Dermis blood vessel endothelial cell (primary cell): ENCODE measurements at regions not wholly inside any gene's neighbourhood (a gene's known extent, or its start where the extent isn't known, plus 50 kb on each side); places are given as distances from the start of the nearest gene placed in this dataset.
"Not testable (repeated sequence)": the region's sequence is repeated elsewhere in the genome, so short reads cannot be mapped to it uniquely, and the experiment has no call there.

Experiments
- DNase-seq: peaks from one replicate; pipeline ENCODE4 v3.0.0; 2010

DNA sequence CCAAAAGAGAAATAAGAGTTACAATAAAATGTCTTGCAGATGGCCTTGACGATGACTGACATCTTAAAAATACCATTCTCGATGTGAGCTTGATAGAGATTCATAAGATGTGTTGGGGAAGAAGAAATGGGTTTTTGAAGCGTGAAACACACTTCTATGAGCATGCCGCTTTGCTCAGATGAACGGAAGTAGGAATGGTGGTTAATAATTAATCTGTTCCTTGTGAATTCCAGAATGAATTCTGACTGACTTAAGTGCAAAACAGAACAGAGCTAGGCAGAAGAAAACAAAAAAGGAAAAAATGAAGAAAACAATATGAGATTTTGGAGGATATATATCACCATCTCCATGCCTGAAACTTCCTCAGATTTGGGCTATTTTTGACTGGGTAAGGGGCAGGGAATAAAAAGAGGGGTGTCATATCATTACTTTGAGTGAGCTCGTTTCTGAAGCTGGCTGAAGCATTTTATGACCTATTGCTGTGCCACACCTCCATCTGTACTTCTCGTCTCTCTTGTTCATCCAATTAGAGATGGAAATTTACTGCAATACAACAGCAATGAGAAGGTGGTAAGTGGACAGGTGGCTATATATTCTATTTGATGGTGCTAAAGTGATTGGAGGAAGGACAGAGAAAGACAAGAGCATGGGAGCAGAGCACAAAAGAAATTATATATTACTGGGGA, 1152.0 kb upstream of the CDH8 start:
- no peak for DNase-seq

GRCh38 chr16:63187638-63188037, 1151.4 kb upstream of the CDH8 start:
- DNase-seq: no peak

- DNase-seq: no peak
Observed at GRCh38 chr16:63185235-63185780, 1149.1 kb upstream of the CDH8 start.

- DNase-seq: no peak
Observed at GRCh38 chr16:63183743-63184142, 1147.5 kb upstream of the CDH8 start.

- DNase-seq: no peak
Observed at GRCh38 chr16:63175313-63175712, 1139.1 kb upstream of the CDH8 start.

- DNase-seq: no peak
Observed at GRCh38 chr16:63174801-63175200, 1138.6 kb upstream of the CDH8 start.

- DNase-seq: no peak
Observed at GRCh38 chr16:63171545-63171944, 1135.3 kb upstream of the CDH8 start.

DNA sequence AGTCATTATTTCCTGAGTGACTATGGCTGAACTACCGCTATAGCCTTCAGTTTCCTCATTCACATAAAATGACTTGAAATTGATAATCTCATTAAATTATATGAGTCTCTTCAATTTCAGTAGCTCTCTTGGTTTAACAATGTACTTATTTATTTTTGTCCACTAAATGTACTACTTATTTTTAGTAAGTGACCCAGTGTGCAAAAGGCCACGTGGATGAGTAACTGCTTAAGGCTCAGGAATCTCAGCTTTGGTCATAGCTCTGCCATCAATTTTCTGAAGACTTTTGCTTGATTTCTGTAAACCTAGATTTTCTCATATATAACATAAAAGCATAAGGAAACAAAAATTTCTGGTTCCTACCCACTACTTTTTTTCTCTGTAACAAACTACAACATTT, 1132.9 kb upstream of the CDH8 start:
- no peak for DNase-seq

DNA sequence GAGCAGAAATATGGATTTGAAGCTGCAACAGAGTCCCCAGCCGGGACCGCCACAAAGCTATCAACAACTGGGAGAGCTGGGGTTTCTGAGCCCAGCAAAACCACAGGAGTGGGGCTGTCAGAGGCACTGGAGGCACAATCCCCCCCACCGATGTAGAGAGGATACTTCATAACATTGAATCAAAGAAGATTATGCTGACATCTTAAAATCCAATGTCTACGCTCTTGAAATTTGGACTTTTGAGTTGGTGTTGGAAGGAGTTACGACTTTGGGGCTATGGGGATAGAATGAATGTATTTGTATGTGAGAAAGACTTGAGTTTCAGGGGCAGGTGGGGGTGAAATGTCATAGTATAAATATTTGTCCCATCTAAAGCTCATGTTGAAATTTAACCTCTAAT, 1121.6 kb upstream of the CDH8 start:
- no peak for DNase-seq

DNA sequence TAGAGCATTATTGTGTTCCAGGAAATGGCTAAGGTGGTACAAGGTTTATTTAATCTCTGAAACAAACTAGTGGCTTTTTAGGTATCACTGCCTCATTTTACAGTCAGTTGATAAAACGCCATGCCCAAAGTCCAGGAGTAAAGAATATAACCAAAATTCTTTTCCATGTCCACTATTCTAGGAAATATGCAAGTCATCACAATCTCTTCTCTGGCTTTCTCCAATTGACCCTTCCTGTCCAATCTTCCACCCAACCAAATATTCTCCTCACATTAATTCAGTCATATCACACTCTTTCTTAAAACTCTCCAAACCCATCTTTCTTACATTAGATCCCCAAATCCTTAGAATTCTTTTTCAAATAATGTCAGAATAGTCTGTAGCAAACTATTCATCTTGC, 1110.0 kb upstream of the CDH8 start:
- no peak for DNase-seq

DNA sequence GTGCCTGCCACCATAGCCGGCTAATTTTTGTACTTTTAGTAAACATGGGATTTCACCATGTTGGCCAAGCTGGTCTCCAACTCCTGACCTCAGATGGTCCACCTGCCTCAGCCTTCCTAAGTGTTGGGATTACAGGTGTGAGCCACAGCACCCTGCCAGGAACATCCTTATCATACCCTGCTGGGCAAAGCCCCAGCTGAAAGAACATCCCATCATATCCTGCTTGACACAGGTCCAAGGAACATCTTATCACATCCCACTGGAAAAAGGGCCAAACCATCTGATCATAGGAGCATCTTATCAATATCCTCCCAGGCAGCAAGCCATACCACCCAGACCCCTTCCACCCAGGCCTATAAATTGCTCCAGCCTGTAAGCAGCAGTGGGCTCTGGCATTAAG, 1109.2 kb upstream of the CDH8 start:
- no peak for DNase-seq

DNA sequence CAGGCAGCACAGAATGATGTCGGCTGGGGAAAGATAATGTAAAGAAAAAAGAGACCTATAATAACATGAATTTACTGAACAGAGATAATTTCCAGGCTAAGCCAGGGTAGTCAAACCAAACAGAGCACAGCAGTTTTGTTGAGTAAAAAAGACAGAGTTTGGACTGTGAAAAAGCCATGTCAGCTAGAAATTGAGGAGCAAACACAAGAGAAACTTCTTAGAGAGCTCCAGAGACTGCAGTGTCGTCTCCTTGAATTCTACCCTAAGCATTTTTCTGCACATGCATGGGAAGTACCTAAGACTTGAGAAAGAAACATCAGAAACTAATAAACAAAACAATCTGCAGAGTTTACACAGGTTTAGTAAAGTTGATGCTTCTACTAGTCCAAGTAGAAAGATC, 1098.8 kb upstream of the CDH8 start:
- DNase-seq: no peak

DNA sequence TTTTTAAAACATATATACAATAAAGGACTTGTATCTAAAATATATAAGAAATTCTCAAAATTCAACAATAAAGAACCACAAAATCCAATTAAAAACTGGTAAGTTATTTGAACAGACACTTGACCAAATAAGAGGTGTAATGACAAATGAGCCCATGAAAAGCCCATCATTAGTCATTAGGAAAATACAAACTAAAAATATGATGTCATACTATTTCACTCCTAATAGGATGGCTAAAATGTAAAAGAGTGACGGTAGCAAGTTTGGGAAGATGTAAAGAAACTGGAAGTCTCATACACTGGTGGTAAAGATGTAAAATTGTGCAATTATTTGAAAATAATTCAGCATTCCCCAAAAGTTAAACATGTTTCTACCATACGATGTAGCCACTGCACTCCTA, 1095.3 kb upstream of the CDH8 start:
- DNase-seq: no peak

DNA sequence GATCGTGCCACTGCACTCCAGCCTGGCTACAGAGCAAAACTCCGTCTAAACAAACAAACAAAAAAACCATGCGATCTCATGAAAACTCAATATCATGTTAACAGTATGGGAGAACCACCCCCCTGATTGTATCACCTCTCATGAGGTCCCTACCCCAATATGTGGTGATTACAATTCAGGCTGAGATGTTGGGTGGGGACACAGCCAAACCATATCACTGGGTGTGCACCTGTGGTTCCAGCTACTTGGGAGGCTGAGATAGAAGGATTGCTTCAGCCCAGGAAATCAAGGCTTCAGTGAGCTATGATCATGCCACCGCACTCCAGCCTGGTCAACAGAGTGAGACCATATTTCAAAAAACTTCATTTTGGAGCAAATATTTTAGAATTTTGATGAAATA, 1094.7 kb upstream of the CDH8 start:
- no peak for DNase-seq

DNA sequence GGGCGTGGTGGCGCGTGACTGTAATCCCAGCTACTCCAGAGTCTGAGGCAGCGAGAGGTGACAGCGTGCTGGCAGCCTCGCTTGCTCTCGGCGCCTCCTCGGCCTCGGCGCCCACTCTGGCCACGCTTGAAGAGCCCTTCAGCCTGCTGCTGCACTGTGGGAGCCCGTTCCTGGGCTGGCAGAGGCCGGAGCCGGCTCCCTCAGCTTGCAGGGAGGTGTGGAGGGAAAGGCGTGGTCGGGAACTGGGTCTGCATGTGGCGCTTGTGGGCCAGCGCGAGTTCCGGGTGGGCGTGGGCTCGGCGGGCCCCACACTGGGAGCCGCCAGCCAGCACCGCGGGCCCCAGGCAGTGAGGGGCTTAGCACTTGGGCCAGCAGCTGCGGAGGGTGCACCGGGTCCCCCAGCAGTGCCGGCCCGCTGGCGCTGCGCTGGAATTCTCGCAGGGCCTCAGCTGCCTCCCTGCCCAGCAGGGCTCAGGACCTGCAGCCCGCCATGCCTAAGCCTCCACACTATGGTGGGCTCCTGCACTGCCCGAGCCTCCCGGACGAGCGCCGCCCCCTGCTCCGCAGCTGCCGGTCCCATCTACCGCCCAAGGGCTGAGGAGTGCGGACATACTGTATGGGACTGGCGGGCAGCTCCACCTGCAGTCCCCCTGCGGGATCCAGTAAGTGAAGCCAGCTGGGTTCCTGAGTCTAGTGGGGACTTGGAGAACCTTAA, 1093.3 kb upstream of the CDH8 start:
- no peak for DNase-seq

DNA sequence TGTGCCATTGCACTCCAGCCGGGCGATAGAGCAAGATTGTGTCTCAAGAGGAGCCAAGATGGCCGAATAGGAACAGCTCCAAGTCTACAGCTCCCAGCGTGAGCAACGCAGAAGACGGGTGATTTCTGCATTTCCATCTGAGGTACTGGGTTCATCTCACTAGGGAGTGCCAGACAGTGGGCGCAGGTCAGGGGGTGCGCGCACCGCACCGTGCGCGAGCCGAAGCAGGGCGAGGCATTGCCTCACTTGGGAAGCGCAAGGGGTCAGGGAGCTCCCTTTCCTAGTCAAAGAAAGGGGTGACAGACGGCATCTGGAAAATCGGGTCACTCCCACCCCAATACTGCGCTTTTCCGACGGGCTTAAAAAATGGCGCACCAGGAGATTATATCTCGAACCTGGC, 1083.7 kb upstream of the CDH8 start:
- not testable (repeated sequence) for DNase-seq

- DNase-seq: no peak
Observed at GRCh38 chr16:63100082-63100481, 1063.8 kb upstream of the CDH8 start.

GRCh38 chr16:63096857-63097256, 1060.6 kb upstream of the CDH8 start:
- no peak for DNase-seq

GRCh38 chr16:63092736-63093135, 1056.5 kb upstream of the CDH8 start:
- no peak for DNase-seq

DNA sequence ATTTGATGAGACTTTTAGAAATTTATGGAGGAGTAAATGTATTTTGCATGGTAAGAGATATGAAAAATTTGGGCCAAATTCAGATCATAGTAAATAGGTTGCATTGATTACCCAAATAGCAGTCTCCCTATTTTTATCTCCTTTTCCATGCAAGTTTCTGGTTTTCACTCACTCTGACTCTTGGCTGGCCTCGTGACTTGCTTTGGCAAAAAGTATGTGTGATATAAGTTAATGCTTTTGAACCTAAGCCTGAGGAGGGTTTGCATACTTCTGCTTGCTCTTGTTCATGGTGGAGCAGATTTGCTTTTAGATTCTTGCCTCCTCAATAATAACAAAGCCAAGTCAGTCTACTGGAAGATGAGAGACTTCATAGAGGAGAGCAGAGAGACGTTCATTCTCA, 1045.9 kb upstream of the CDH8 start:
- no peak for DNase-seq

DNA sequence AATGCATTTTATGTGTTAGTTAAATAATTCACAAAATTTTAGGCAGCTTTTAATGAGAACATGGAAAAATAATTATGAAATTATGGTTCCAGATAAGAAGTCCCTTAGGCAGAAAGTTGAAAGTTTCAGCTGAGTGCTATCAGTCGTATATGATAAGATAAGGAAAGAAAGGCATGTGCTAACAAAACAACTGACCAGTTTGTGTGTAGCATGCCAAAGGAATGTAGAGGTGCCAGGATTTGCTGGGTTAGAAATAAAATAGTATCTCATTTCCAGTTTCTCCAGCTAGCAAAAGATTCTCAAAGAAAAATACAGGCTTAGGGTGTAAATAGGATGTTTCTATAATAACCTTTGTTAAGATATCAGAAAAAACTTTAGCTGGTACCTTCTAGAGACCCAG, 1044.5 kb upstream of the CDH8 start:
- DNase-seq: no peak

GRCh38 chr16:63069047-63069446, 1032.8 kb upstream of the CDH8 start:
- DNase-seq: no peak

- no peak for DNase-seq
Observed at GRCh38 chr16:63067141-63067540, 1030.9 kb upstream of the CDH8 start.

- no peak for DNase-seq
Observed at GRCh38 chr16:63066552-63066951, 1030.3 kb upstream of the CDH8 start.
